GM18502 (cell line): ENCODE measurements at regions not wholly inside any gene's neighbourhood (a gene's known extent, or its start where the extent isn't known, plus 50 kb on each side); places are given as distances from the start of the nearest gene placed in this dataset.
"Not testable (repeated sequence)": the region's sequence is repeated elsewhere in the genome, so short reads cannot be mapped to it uniquely, and the experiment has no call there.

Experiments used
- ATAC-seq: cut with Tn5 transposase; IDR thresholded peaks from one replicate; pipeline ENCODE4 v1.9.1; 2021; ENCODE audit warnings: mild to moderate bottlenecking; ENCODE audit not compliant: unreplicated experiment, poor library complexity

- ATAC-seq: no peak
Measured at GRCh38 chr5:34544403-34544802, 111.7 kb upstream of the RAI14 start.

DNA sequence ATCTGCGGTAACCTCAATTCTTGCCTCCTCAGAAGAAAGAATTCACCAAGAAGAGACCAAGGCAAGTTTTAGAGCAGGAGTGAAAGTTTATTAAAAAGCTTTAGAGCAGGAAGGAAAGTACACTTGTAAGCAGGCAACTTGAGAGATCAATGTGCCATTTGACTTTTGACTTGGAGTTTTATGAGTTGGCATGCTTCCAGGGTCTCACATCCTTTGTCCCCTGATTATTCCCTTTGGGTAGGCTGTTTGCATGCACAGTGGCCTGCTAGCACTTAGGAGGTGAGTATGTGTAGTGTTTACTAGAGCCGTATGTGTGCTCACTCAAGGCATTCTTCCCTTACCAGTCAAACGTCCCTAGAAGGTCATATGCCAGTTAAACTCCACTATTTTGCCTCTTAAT, 111.0 kb upstream of the RAI14 start:
- no peak for ATAC-seq

DNA sequence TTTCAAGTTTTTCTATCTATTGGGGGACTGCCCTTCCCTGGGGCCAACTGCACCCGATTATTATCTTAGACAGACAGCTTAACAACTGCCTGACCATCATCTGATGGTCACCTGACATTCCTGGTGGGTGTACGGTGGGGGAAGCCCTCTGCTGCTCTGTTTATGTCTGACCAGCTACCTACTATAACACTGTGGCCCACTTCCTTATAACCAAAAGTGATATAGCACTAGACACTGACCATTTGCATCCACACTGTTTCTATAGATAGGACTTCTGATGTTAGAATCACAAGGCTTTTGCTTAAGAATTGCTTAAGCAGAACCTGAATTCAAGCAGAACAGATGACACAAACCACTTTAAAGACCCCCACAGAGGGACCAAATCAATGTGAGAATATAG, 110.5 kb upstream of the RAI14 start:
- ATAC-seq: no peak

DNA sequence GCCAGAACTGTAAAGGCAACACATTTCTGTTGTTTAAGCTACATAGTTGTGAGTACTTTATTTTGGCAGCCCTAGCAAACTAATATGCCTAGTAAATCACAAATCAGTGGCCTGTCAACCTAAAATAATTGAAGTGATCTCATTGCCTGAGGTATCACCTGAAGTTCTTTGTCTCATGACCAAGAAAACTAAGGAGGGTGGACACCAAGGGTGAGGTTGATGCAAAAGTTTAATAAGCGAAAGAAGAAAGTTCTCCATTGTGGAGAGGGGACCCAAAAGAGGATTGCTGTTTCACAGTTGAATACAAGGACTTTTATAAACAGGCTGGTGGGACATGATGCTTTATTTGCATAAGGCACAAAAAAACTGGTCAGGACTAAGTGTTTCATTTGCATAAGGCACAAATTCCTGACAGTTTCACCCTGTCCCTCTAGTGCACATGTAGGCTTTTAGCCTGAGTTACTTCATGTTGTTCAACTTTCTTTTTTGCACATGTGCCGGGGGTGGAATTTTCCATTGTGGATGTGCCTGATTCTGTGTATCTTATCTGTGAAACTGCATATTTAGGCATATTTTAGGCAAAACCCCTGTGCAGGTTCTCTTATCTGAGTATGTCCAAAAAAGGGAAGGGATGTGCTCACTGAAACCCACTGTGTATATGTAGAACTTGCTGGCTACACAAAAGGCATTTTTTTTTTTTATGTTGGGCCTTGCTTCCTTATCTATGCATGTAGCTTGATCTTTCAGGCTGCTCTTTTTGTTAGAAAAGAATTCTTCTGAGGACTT, 108.6 kb upstream of the RAI14 start:
- no peak for ATAC-seq

- ATAC-seq: no peak
Measured at GRCh38 chr5:34548086-34548403, 108.1 kb upstream of the RAI14 start.

DNA sequence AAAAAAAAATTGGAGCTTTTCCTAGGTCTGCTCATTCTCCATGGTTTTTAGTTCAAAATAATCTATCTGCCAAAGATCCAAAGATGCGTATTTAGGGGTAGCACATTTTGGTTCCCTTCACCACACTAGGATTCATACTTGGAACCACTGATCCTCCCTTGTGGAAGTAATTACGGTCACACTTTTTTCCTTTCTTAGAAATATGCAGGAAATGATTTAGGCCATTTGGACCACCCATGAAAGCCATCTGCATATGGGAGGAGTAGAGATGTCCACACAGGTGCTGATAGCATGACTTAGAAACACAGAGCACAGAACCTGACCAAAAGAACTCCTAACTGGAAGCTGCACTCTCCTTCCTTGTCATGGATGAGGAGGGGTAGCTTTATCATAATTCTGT, 105.9 kb upstream of the RAI14 start:
- ATAC-seq: no peak

- no peak for ATAC-seq
Measured at GRCh38 chr5:34550964-34551363, 105.2 kb upstream of the RAI14 start.

- ATAC-seq: no peak
Measured at GRCh38 chr5:34551911-34552433, 104.2 kb upstream of the RAI14 start.

DNA sequence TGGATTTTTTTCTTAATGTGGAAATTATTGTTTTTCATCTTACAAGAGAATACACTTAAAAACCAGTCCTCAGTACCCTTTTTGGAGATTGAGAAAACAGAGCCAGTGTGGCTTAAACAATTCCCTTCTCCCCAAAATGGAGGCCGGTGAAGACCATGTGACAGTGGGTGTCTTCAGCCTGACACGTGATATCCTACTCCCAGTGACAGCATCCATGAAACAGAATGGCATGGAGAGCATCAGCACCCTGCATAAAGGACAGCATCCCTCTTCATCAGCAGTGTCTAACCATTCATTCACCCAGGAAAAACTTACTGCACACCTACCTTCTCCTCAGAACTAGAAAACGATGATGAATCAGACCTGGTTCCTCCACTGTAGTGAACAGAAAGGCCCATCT, 103.4 kb upstream of the RAI14 start:
- no peak for ATAC-seq

- ATAC-seq: no peak
Measured at GRCh38 chr5:34553581-34553980, 102.5 kb upstream of the RAI14 start.

DNA sequence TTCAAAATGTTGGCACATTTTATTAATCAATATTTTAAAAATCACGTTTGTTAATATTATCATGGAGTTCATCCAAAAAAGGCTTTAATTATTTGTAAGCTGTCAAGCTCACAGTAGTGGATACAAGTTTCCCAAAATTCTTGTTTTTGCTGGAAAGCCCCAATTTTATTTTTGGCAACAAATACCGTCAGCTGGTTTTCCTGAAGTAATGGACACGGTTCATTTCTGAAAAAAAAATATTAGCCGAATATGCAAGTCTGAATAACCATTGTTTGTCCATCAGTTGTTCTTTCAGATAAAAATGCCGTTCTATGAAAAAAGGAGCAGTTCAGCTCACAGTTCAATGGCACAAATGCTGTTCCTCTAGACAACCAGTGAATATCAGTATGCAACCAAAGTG, 101.5 kb upstream of the RAI14 start:
- no peak for ATAC-seq

GRCh38 chr5:34555699-34556508, 100.2 kb upstream of the RAI14 start:
- ATAC-seq: no peak

DNA sequence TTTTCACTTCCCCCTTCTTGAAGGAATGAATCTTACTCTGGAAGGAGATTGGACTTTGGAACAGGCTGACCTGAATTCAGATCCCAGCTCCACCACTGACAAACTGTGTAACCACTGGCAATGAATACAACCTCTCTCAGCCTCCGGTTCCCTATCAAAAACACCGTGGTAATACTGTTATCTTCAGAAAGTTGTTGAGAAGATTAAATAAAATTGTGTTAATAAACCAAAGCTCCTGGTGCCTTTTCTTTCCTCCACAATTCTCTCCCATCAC, 99.7 kb upstream of the RAI14 start:
- no peak for ATAC-seq

- not testable (repeated sequence) for ATAC-seq
Measured at GRCh38 chr5:34561581-34561980, 94.5 kb upstream of the RAI14 start.

DNA sequence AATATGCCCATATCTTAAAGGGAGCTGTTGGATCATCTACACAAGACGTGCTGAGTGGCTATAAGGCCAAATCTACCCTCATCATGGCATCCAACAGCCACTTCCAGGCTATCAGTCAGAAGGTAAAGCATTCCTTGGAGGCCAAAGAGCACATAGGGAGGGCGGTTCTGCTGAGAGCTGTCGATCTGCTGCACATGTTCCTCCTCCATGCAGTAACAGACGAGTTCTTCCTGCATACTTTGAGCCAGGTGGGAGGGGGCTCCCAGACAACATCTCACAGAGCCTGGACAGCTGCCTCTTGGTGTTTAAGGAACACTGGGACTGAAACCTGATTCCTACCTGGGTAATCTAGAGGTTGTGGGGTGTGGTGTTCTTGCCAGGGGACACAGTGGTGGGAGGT, 93.3 kb upstream of the RAI14 start:
- no peak for ATAC-seq

DNA sequence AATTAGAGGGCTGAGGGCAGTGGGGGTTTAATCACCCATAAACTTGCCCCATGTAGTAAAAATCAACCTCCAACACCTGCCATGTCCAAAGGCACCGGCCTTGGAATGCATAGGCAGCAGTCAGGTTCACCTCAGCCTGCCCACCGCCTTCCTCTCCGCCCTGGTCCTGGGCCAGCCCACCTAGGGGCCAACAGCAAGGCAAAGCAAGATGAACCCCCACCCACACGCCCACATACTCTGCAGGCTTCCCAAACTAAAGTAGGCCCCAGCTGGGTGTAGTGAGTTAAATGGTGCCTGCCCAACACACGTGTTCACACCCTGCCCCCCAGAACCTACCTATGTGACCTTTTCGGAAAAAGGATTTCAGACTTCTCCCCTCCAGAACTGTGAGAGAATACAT, 92.9 kb upstream of the RAI14 start:
- ATAC-seq: no peak

- no peak for ATAC-seq
Measured at GRCh38 chr5:34563931-34564709, 92.0 kb upstream of the RAI14 start.

- no peak for ATAC-seq
Measured at GRCh38 chr5:34564710-34565235, 91.4 kb upstream of the RAI14 start.

DNA sequence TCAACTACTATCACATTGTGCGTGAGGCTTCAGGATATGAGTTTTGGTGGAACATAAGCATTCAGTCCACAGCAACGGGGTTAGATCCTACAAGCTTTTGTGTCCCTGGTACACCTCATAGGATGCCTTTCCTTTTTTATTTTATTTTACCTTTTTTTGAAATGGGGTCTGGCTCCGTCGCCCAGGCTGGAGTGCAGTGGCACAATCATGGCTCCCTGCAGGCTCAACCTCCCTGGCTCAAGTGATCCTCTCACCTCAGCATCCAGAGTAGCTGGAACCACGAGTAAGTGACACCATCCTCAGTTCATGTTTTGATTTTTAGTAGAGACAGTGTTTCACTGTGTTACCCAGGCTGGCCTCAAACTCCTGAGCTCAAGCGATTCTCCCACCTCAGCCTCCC, 86.0 kb upstream of the RAI14 start:
- no peak for ATAC-seq

- no peak for ATAC-seq
Measured at GRCh38 chr5:34570721-34571676, 85.1 kb upstream of the RAI14 start.
